ENCODE measurements at regions not wholly inside any gene's neighbourhood (a gene's known extent, or its start where the extent isn't known, plus 50 kb on each side); places are given as distances from the start of the nearest gene placed in this dataset.

DNA sequence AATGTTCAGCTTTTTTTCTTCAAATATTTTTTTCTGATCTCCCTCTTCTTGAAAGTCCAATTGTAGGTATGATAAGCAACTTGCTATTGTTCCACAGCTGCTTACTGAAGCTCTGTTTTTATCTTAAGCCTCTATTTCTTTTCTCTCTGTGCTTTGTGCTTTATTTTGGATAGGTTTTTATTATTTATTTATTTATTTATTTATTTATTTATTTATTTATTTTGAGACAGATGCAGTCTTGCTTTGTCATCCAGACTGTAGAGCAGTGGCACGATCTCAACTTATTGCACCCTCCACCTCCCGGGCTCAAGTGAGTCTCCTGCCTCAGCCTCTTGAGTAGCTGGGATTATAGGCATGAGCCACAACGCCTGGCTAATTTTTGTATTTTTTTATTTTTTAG, 199.4 kb downstream of the KLF12 start:
- DNase-seq (ENCODE audit: low read depth) = no peak

DNA sequence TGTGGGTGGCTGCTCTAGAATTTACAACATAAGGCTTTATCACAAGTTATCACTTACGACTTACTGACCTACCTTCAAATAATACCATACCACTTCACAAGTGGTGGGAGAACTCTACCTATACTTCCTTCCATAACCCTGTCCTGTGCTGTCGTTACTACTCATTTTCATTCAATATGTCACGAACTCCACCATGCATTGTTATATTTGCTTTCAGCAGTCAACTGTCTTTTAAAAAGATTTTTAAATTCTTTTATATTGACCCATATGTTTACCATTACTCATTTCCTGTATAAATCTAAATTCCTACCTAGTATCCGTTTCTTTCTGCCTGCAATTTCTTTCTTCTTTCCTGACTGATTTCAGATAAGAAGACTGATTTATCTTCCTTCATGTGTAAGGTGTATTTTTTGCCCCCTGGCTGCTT, 200.0 kb downstream of the KLF12 start:
- DNase-seq (ENCODE audit: low read depth) = no peak

DNA sequence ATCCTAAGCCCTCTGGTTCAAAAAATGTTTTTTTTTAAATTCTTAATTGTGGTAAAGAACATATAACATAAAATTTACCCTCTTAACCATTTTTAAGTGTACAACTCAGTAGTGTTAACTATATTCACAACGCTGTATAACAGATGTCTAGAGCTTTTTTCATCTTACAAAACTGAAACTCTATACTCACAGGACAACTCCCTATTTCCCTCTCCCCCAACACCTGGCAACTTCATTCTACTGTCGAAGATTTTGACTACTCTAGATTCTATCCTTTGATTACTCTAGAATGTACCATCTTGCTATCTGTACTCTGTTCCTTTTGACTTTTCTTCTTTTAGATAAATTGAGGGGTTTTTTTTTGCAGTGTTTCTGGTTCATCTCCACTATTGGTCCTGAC, 200.4 kb downstream of the KLF12 start:
- no peak for DNase-seq (ENCODE audit: low read depth)

DNA sequence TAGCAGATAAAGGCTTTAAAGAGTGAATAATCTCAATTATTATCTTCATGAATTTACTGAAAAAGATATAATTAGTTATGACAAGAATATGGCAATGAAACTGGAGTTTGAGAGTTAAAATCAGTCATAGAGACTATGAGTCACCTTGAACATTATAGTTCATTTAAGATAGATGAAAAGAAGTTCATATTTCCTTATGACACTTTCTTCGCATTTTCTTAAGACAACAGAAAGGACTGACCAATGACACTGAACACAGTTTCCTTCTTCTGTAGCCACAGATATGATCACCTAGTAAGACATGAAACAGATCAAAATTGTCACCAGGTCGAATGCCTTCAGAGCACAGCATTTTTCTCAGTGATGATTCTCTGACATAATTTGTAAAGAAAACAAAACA, 202.1 kb downstream of the KLF12 start:
- no peak for DNase-seq (ENCODE audit: low read depth)

DNA sequence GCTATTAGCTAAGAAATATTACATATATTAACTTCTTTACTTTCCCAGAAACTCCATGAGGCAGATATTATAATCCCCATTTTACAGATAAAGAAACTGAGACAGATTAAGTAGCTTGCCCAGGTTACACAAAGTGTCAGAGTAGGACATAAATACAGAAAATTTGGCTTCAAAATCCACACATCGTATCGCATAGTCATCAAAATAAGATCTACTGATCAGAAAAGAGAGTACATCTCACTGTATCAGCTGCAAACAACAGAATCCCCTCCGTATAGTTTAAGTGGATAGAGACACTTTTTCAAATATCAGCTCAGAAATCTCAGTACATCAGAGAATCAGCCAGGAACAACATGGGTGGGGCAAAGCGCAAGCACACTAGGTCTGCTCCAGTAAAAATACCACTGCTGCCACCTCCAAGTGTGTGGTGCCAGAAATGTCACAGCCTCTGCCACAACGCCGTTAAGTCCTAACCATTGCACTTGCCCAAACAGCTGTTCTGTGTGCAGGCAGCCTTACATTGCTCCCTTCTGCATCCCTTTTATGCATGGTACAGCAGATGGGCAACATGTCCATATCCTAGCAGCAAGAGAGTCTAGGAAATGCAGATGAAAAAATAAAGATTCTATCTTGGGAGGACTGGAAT, 204.8 kb downstream of the KLF12 start:
- DNase-seq (ENCODE audit: low read depth) = no peak

DNA sequence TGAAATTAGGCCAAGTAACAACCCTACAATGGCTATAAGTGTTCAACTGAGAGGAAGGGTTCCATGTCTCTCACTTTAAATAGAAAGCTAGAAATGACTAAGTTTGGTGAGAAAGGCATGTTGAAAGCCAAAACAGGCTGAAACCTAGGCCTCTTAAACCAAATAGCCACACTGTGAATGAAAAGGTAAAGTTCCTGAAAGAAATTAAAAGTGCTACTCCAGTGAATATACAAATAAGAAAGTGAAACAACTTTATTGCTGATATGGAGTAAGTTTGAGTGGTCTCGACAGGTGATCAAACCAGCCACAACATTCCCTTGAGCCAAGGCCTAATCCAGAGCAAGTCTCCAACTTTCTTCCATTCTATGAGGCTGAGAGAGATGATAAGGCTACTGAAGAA, 209.6 kb downstream of the KLF12 start:
- DNase-seq (ENCODE audit: low read depth) = no peak

DNA sequence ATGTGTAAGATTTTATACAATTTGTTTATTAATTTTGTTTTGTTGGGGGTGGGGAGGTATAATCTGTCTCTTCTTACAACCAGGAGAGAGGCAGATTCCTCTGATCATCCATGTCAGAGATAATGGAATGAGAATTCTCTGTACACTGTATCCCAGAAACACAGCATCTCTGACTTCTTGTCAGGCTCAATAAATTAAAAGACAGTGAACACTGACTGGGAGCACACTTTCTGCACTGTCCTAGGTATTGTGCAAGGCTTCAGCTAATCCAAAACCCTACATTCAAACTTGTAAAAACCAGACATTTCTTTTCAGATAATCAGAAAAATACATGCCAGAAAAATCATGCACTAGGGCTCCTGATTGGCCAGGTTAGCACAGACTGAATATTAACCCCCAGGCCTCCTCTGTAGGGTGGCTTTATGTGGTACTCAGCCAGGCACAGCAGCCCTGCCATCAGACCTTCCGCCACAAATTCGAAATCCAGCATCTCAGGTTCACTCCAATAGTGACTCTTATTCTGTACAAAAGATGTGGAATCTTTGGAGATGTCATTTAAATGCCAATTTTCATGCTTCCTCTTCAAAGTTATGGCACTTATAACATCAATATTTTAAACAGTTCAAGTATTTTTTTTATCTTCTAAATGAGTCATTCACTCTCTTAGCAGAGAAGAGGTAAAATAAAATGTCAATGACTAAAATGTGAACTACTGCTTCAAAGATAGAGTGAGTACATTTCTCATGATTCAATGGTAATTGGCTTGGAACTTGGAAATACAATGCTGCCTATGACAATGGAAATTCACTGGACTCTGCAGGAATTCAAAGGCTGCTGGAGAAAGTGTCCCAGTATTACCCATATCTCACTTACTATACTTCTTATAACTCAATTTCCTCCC, 211.5 kb downstream of the KLF12 start:
- no peak for DNase-seq (ENCODE audit: low read depth)

DNA sequence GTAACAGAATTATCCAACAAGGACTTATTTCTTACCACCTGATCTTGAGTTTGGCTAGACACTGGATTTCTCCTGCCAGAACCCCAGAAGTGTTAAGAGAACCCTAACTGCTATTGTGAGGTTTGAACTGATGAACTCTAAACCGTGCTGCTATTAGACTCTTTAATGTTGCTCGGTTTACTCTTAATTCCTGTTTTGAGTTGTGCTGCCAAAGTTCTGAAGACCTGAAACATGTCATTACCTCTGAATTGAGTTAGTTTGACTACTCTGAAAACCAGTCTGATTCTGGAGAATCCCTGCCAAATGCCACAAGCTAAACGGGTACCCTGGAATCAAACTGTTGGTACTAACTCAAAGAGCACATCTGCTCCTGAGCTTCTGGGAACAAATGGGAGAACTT, 215.5 kb downstream of the KLF12 start:
- DNase-seq (ENCODE audit: low read depth) = no peak

DNA sequence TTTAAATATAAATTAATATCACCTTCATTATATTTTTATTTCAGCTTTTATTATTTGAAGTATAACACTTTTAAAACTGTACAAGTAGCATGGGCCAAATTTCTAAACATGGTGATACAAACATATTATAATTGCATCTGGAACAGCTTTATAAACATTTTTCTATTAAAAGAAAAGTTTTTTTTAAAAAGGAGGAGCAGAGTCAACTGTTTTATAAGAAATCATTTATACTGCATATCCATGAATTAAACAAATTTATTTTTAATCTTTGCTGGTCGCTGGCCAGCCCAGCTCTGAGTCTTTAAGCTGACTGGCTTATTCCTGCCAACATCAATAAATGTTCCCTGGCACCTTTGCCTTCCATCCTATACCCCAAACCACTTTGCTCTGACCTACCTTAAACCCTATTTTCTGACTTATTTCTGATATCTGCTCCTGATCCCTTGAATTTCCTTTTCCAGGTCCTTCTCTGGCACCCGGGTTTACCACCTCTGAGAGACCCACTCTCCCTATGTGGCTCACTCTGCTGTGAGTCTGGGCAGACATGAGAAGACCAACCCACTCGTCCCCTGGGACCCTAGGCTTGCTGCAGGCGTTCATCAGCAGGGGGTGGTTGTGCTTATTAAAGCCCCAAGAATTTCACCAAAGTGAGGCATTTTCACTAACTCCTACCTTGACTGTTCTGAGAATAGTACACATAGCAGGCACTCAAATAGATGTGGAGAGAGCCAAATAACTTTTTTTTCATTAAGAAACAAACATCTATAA, 220.3 kb downstream of the KLF12 start:
- peak; percentile 17 for DNase-seq (ENCODE audit: low read depth)

DNA sequence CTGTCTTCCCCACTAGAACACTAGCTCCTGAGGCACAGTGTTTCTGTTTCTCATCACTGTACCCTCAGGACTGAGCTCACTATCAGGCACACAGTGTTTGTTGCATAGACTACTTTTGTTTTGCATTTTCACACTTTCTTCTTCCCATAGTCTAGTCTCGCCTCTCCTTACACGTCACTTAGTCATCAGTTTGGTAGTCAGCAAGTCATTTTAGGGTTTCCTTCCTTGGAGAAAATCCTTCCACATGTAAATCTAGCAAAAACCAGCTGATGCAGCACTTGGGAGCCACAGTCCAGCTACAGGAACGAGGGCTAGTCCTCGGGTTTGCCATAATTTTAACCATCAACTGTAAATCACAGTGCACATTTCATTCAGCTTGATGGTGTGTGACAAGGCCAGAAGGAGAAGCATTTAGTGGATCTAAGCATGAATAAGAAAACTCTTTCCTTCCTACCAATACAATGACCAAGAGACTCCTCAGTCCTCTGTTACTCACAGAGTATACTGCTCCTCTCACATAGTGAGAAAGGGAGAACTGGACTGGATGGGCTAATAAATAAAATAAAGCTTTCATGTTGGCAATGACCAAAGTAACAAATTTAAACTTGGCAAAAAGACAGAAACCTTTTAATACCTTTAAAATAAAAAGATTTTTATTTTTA, 221.0 kb downstream of the KLF12 start:
- DNase-seq (ENCODE audit: low read depth) = peak; percentile 10

DNA sequence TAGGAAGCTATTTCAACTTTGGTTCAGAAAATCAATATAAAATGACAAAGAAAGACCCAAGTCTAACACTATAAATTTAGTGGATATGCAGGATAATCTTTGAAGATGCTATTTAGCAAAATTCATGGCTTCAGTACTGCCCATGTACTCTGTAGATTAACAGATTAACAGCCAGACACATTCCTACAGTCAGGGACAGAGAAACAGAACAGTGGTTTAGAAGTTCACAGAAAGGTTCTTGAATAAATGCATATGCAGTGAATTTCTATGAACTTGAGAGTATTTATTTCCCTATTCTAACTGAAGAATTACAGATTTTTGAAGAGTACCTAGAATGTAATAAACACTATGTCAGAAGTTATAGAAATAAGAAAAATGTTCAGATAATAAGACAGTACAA, 222.8 kb downstream of the KLF12 start:
- DNase-seq (ENCODE audit: low read depth) = no peak

DNA sequence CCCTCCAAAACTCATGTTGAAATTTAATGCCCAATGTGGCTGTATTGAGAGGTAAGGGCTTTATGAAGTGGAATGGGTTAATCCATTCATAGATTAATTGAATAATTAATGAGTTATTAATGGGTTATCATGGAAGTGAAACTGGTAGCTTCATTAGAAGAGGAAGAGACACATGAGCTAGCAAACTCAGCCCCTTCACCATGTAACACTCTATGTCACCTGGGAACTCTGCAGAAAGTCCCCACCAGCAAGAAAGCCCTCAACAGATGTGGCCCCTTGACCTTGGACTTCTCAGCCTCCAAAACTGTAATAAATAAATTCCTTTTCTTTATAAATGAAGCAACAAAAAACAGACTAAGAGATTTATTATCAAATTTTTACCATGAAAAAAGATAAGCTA, 223.5 kb downstream of the KLF12 start:
- no peak for DNase-seq (ENCODE audit: low read depth)

DNA sequence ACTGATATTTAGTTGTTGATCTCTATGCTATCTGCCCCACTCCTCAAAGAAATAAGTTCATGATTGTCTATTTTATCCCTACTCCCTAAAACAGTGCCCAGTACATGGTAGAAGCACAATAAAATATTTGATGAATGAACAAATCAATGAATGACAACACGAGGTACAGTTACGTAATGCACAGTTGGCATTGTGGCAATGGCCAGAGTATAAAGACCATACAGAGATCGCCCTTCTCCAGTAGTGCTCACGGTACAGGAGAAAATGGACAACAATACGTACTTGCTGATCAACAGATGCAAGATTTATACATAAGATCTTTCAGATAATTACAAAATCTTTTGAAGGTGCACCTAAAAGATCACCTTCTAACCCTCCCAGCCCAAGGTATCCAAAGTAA, 225.4 kb downstream of the KLF12 start:
- no peak for DNase-seq (ENCODE audit: low read depth)

DNA sequence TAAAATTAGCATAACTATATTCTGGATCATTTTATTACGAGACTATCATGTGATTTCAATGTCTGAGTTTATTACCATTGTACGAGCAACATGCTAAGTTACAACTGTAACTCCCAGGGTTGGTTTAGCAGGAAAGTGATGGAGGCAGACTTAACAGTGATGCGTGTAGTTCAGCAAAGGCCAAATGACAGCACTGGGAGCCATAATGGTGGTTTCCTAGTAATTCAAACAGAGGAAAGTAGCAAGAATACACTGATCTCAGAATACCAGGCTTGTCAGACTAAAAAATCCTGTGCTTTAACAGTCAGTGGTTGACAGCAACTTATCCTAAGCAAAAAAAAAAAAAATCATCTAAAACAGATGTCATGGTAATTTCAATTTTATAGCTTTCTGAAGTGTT, 229.6 kb downstream of the KLF12 start:
- DNase-seq (ENCODE audit: low read depth) = no peak

DNA sequence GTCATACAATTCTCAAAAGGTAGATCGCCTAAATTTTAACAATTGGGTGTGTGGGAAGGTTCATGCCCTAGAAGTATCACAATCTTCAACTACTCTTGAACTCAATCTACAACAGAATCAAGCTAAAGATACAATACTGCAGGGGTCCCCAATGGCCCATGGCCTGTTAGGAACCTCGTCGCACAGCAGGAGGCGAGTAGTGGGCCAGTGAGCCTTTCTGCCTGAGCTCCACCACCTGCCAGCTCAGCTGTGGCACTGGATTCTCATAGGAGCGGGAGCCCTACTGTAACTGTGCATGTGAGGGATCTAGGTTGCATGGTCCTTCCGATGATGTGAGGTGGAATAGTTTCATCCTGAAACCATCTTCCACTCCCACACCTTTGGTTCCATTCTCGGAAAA, 230.6 kb downstream of the KLF12 start:
- no peak for DNase-seq (ENCODE audit: low read depth)

DNA sequence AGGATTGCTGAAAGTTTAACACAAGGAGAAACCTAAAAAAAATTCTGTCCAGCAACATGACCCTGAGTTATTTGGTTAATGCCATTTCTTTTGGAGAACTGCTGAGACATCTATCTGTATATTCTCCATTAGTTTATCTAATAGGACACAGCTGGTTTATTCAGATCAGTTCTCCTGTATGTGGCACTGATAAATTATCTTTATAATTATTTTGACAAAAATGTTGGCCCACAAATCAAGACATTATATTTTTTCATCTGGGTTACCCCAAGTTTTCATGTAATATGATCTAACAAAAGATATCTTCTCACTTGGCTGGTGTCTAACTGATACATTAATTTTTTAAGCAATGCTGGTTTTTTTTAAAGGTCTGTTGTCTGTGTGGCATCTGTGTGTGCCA, 231.4 kb downstream of the KLF12 start:
- no peak for DNase-seq (ENCODE audit: low read depth)

DNA sequence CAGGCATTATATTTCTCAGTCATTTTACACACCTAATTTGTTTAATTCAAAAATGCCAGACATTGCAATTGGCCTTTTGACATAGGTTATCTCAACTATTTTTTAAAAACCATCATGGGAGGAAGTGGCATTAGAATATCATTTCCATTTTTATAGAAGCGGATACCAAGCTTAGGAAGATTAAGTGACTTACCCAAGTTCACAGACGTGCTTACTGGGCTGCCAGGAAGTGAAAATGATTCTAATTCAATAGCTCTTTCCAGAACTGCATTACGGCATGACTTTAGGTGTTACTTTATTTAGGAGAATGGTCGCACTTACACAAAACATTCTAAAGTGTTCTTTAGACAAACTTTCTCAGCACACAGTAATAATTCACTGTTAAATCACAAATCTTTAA, 231.9 kb downstream of the KLF12 start:
- DNase-seq (ENCODE audit: low read depth) = no peak

DNA sequence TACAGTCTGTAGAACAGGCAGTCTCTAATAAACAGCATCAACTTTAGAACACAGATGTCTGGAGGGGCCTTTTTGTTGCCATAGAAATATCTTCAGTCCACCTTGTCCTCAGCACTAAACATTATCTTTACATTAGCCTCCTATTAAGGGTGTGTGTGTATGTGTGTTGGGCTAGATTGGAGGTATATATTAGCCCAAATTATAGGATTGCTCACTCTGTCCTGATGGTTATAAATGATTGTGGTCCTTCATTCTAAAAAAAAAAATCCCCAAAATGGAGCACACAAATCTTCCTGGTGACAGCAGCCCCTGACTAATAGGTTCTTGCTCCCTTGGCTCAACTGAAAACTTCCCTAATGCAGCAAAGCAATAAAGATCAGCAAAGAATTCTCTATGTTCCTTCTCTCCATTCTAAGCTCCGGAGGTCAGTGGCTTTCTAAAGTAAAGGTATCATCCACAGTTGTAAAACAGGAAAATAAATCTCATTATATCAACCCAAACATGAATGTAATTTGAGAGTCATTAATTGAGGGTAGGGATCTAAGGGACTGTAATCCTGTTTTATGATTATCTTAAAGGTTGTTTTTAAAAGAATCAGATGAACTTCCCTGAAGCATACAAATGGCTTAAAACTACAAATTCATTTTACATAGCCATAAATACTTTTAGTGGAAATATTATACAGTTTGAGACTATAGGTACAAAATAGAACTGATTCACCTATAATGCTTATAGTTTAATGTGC, 232.7 kb downstream of the KLF12 start:
- DNase-seq (ENCODE audit: low read depth) = no peak

DNA sequence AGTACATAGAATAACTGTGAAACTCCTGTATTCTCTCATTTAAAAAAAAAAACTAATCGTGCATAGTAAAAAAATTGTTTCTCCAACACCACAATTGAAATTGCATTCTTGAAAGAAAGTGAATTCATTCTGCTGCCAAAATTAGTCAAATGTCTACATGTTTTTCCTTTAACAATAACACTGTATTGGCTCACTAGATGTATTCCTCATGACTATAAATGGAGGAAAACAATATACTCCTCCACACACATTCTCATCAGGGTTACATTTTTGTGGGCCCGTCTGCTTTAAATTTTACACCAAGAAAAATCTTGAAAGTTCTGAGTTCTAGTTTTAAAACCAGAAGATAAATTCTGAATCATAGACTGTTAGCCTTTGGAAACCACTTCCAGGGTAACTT, 233.6 kb downstream of the KLF12 start:
- DNase-seq (ENCODE audit: low read depth) = no peak

DNA sequence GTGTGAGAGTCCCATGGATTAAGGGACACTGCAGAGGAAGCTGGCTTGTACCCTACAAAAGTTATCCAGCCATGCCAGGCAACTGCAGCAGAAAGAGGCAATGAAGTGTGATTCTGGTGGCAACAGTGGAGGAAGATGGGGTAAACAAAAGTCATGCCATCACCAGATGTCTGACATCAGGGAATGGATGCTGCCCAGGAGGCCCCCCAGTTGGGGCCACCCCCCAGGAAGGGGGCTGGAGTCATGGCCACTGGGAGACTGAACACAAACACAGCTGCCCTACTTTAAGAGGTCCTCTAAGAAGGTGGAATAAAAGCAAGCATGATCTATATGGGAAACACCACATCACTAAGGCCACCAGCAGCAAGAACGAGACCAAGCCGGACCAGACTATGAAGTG, 235.3 kb downstream of the KLF12 start:
- no peak for DNase-seq (ENCODE audit: low read depth)

DNA sequence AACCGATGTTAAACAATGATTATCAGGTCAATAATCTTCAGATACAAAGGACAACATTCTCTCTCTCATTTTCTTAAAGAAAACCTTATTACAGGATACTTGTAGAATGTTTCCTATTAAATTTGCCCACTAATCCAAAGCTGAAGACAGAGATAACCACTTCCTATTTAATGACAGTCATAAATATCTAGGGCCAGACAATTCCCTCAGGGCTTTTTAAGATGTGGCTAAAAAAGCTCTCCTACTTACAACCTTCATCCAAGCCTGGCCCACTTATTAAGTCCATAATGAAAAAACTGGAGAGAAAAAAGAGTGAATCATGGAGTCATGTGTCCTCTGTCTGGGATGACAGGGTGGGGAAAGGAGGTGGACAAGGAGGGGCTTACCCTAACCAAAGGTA, 235.9 kb downstream of the KLF12 start:
- DNase-seq (ENCODE audit: low read depth) = no peak
